SK-N-SH treated with all-trans-retinoic acid at 6 μM for 48 hours (cell line): ENCODE measurements at regions not wholly inside any gene's neighbourhood (a gene's known extent, or its start where the extent isn't known, plus 50 kb on each side); places are given as distances from the start of the nearest gene placed in this dataset.

Experiments
- ATAC-seq: fragments of 200-7000 bp; cut with Tn5 transposase; 3 replicates; pipeline ENCODE4 v1.9.1; 2020; ENCODE audit warnings: mild to moderate bottlenecking, moderate library complexity
- BACH2 ChIP-seq: fragments of 250-450 bp; sonication (Bioruptor Pico); IDR thresholded peaks from 2 replicates; pipeline ENCODE4 v1.9.0; 2021; ENCODE audit warnings: mild to moderate bottlenecking, borderline replicate concordance
- CSDC2 ChIP-seq: fragments of 250-450 bp; sonication (Bioruptor Pico); IDR thresholded peaks from 2 replicates; pipeline ENCODE4 v1.5.0; 2020; ENCODE audit warnings: mild to moderate bottlenecking, moderate library complexity
- ESRRG ChIP-seq: fragments of 250-450 bp; sonication (Bioruptor Pico); IDR thresholded peaks from 2 replicates; pipeline ENCODE4 v1.6.1; 2021; ENCODE audit warnings: mild to moderate bottlenecking
- GLIS3 ChIP-seq: fragments of 250-450 bp; sonication (Bioruptor Pico); IDR thresholded peaks from 2 replicates; pipeline ENCODE4 v1.5.0; 2020; ENCODE audit warnings: mild to moderate bottlenecking, moderate library complexity
- ISL1 ChIP-seq: fragments of 250-450 bp; sonication (Bioruptor Pico); IDR thresholded peaks from 2 replicates; pipeline ENCODE4 v2.1.2; 2022; ENCODE audit warnings: mild to moderate bottlenecking, moderate library complexity
- PPARA ChIP-seq: fragments of 250-450 bp; sonication (Bioruptor Pico); IDR thresholded peaks from 2 replicates; pipeline ENCODE4 v1.5.0; 2020; ENCODE audit warnings: mild to moderate bottlenecking, borderline replicate concordance
- SNAI2 ChIP-seq: fragments of 250-450 bp; sonication (Bioruptor Pico); IDR thresholded peaks from 2 replicates; pipeline ENCODE4 v1.5.0; 2020; ENCODE audit warnings: mild to moderate bottlenecking, moderate library complexity
- TCF4 ChIP-seq: fragments of 250-450 bp; sonication (Bioruptor Pico); IDR thresholded peaks from 2 replicates; pipeline ENCODE4 v1.8.0; 2021; ENCODE audit warnings: mild to moderate bottlenecking, moderate library complexity, borderline replicate concordance
- TOX ChIP-seq: fragments of 250-450 bp; sonication (Bioruptor Pico); IDR thresholded peaks from 2 replicates; pipeline ENCODE4 v1.8.0; 2021; ENCODE audit warnings: mild to moderate bottlenecking, moderate library complexity, borderline replicate concordance
- ZC3H10 ChIP-seq: fragments of 250-450 bp; sonication (Bioruptor Pico); IDR thresholded peaks from 2 replicates; pipeline ENCODE4 v1.5.1; 2021; ENCODE audit warnings: mild to moderate bottlenecking, moderate library complexity
- ZFP3 ChIP-seq: fragments of 250-450 bp; sonication (Bioruptor Pico); IDR thresholded peaks from 2 replicates; pipeline ENCODE4 v1.5.0; 2020; ENCODE audit warnings: mild to moderate bottlenecking, moderate library complexity
- ZFP30 ChIP-seq: fragments of 450-650 bp; formaldehyde crosslinking; IDR thresholded peaks from 2 replicates; pipeline ENCODE4 v1.5.0; 2022; ENCODE audit warnings: mild to moderate bottlenecking, moderate library complexity
- ZNF565 ChIP-seq: fragments of 450-650 bp; formaldehyde crosslinking; conservative IDR thresholded peaks from 2 replicates; pipeline ENCODE4 v1.5.0; 2020; ENCODE audit warnings: low read depth, mild to moderate bottlenecking, moderate library complexity
- ZNF70 ChIP-seq: fragments of 450-650 bp; formaldehyde crosslinking; IDR thresholded peaks from 2 replicates; pipeline ENCODE4 v1.5.0; 2020; ENCODE audit warnings: mild to moderate bottlenecking, moderate library complexity
- ZNF8 ChIP-seq: fragments of 450-650 bp; formaldehyde crosslinking; IDR thresholded peaks from 2 replicates; pipeline ENCODE4 v1.5.0; 2020; ENCODE audit warnings: mild to moderate bottlenecking, moderate library complexity
- TF ChIP-seq, protein P1 (sequence below): fragments of 250-450 bp; sonication (Bioruptor Pico); IDR thresholded peaks from 2 replicates; pipeline ENCODE4 v1.5.1; 2021; ENCODE audit warnings: mild to moderate bottlenecking, moderate library complexity
- TF ChIP-seq, protein P2 (sequence below): fragments of 250-450 bp; sonication (Bioruptor Pico); IDR thresholded peaks from 2 replicates; pipeline ENCODE4 v1.8.0; 2020; ENCODE audit warnings: mild to moderate bottlenecking, moderate library complexity, borderline replicate concordance
- TF ChIP-seq, protein P3 (sequence below): fragments of 250-450 bp; sonication (Bioruptor Pico); IDR thresholded peaks from 2 replicates; pipeline ENCODE4 v1.5.1; 2020; ENCODE audit warnings: low read depth, mild to moderate bottlenecking, moderate library complexity
- TF ChIP-seq, protein P4 (sequence below): fragments of 250-450 bp; sonication (Bioruptor Pico); IDR thresholded peaks from 2 replicates; pipeline ENCODE4 v1.5.0; 2020; ENCODE audit warnings: mild to moderate bottlenecking, moderate library complexity
- TF ChIP-seq, protein P5 (sequence below): fragments of 250-450 bp; sonication (Bioruptor Pico); IDR thresholded peaks from 2 replicates; pipeline ENCODE4 v1.8.0; 2021; ENCODE audit warnings: low read depth, mild to moderate bottlenecking, moderate library complexity, borderline replicate concordance

DNA sequence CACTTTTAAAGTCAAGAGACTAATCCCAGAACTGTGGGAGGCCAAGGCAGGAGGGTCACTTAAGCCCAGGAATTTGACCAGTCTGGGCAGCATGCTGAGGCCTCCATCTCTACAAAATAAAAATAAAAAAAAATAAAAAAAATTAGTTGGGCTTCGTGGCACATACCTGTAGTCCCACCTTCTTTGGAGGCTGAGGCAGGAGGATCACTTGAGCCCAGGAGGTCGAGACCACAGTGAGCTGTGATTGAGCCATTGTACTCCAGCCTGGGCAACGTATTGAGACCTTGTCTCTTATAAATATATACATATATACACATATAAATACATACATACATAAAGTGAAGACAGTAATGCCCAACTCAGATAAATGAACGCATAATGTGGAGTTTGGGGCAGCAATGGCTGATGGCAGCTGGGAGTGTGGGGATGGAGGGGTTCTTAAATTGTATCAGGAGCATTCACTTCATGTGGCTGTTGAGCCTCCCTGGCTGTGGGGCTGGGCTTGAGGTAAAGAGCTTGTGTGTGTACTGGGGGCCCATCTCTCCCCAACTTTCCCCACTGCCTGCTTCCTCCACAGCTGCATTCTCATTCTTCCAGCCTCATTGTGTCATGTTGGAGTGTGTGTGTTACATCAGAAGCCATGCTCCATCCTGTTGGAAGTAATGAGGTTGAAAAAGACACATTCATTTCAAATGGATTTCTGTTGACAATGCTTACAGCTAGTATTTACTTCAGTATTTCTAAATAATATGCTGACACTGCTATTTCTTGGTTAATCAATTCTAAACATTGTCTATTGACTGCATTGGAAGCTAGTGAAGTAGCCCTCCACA is 96.5 kb upstream of the HS6ST1 start:
- no peak for TF ChIP-seq ZNF8 (CRISPR knock-in tag)
- TF ChIP-seq BACH2 (CRISPR knock-in tag) = no peak
- no peak for TF ChIP-seq ZC3H10 (CRISPR knock-in tag)
- no peak for TF ChIP-seq ZFP3 (CRISPR knock-in tag)
- TF ChIP-seq, protein P1, sequence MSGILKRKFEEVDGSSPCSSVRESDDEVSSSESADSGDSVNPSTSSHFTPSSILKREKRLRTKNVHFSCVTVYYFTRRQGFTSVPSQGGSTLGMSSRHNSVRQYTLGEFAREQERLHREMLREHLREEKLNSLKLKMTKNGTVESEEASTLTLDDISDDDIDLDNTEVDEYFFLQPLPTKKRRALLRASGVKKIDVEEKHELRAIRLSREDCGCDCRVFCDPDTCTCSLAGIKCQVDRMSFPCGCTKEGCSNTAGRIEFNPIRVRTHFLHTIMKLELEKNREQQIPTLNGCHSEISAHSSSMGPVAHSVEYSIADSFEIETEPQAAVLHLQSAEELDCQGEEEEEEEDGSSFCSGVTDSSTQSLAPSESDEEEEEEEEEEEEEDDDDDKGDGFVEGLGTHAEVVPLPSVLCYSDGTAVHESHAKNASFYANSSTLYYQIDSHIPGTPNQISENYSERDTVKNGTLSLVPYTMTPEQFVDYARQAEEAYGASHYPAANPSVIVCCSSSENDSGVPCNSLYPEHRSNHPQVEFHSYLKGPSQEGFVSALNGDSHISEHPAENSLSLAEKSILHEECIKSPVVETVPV = no peak
- TF ChIP-seq ZFP30 (CRISPR knock-in tag) = no peak
- no peak for TF ChIP-seq TCF4 (CRISPR knock-in tag)
- TF ChIP-seq ISL1 (CRISPR knock-in tag) = no peak
- no peak for TF ChIP-seq CSDC2 (CRISPR knock-in tag)
- TF ChIP-seq, protein P2, sequence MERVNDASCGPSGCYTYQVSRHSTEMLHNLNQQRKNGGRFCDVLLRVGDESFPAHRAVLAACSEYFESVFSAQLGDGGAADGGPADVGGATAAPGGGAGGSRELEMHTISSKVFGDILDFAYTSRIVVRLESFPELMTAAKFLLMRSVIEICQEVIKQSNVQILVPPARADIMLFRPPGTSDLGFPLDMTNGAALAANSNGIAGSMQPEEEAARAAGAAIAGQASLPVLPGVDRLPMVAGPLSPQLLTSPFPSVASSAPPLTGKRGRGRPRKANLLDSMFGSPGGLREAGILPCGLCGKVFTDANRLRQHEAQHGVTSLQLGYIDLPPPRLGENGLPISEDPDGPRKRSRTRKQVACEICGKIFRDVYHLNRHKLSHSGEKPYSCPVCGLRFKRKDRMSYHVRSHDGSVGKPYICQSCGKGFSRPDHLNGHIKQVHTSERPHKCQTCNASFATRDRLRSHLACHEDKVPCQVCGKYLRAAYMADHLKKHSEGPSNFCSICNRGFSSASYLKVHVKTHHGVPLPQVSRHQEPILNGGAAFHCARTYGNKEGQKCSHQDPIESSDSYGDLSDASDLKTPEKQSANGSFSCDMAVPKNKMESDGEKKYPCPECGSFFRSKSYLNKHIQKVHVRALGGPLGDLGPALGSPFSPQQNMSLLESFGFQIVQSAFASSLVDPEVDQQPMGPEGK (CRISPR knock-in tag) = no peak
- TF ChIP-seq, protein P3, sequence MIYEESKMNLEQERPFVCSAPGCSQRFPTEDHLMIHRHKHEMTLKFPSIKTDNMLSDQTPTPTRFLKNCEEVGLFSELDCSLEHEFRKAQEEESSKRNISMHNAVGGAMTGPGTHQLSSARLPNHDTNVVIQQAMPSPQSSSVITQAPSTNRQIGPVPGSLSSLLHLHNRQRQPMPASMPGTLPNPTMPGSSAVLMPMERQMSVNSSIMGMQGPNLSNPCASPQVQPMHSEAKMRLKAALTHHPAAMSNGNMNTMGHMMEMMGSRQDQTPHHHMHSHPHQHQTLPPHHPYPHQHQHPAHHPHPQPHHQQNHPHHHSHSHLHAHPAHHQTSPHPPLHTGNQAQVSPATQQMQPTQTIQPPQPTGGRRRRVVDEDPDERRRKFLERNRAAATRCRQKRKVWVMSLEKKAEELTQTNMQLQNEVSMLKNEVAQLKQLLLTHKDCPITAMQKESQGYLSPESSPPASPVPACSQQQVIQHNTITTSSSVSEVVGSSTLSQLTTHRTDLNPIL (CRISPR knock-in tag) = no peak
- TF ChIP-seq PPARA (CRISPR knock-in tag) = no peak
- no peak for TF ChIP-seq ZNF70
- TF ChIP-seq SNAI2 (CRISPR knock-in tag) = no peak
- TF ChIP-seq TOX (CRISPR knock-in tag) = no peak
- TF ChIP-seq, protein P4, sequence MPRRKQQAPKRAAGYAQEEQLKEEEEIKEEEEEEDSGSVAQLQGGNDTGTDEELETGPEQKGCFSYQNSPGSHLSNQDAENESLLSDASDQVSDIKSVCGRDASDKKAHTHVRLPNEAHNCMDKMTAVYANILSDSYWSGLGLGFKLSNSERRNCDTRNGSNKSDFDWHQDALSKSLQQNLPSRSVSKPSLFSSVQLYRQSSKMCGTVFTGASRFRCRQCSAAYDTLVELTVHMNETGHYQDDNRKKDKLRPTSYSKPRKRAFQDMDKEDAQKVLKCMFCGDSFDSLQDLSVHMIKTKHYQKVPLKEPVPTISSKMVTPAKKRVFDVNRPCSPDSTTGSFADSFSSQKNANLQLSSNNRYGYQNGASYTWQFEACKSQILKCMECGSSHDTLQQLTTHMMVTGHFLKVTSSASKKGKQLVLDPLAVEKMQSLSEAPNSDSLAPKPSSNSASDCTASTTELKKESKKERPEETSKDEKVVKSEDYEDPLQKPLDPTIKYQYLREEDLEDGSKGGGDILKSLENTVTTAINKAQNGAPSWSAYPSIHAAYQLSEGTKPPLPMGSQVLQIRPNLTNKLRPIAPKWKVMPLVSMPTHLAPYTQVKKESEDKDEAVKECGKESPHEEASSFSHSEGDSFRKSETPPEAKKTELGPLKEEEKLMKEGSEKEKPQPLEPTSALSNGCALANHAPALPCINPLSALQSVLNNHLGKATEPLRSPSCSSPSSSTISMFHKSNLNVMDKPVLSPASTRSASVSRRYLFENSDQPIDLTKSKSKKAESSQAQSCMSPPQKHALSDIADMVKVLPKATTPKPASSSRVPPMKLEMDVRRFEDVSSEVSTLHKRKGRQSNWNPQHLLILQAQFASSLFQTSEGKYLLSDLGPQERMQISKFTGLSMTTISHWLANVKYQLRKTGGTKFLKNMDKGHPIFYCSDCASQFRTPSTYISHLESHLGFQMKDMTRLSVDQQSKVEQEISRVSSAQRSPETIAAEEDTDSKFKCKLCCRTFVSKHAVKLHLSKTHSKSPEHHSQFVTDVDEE (CRISPR knock-in tag) = no peak
- TF ChIP-seq ZNF565 (CRISPR knock-in tag) = no peak
- TF ChIP-seq, protein P5, sequence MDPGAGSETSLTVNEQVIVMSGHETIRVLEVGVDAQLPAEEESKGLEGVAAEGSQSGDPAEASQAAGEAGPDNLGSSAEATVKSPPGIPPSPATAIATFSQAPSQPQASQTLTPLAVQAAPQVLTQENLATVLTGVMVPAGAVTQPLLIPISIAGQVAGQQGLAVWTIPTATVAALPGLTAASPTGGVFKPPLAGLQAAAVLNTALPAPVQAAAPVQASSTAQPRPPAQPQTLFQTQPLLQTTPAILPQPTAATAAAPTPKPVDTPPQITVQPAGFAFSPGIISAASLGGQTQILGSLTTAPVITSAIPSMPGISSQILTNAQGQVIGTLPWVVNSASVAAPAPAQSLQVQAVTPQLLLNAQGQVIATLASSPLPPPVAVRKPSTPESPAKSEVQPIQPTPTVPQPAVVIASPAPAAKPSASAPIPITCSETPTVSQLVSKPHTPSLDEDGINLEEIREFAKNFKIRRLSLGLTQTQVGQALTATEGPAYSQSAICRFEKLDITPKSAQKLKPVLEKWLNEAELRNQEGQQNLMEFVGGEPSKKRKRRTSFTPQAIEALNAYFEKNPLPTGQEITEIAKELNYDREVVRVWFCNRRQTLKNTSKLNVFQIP (CRISPR knock-in tag) = no peak
- no peak for TF ChIP-seq GLIS3
- ATAC-seq = no peak

DNA sequence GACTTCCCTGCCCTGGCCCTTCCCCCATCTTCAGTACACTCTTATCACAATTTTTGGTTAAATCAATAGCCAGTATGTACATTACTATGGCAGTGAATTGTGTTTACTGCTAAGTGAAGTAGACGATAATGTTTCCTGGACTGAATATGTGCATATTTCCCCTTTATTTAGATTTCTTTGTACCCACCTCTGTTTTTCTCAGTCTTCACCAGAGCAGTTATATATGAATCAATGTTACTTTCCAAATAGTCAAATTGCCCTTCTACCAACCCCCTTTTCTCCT is 97.1 kb upstream of the HS6ST1 start:
- TF ChIP-seq CSDC2 (CRISPR knock-in tag) = no peak
- TF ChIP-seq, all 23 proteins: peak for 0
- ATAC-seq = no peak

DNA sequence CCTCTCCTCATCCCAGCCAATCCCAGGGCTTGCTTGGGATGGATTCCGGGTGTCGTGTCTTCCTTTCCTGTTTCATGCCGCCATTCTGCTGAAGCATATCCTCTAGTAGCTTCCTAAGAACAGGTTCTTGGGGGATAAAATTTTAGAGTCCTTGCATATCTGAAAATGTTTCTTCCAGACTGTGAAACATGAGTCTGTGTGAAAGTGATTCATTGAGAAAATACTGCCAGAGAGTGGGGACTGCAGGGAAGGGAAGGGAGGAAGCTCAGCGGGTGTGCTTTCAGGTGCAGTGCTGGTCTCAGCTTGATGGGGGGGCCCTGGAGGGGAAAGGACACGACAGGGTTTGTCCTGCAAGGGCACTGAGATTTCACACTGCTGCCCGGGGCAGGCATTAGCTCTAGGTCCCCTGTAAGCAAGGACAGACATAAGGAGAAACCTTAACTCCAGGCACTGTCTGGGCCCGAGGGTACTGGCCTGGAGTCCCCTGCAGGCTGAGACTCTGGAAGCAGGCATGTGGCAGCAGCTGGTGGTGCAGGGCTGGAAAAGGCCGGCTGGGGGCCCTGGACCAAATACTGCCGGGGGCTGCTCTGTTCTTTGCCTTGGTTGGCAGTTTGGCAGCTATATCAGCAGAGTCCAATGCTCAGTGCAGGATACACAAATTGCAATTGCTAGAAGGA is 97.6 kb upstream of the HS6ST1 start:
- ATAC-seq = no peak
- TF ChIP-seq ESRRG (CRISPR knock-in tag) (no peak), PPARA (CRISPR knock-in tag) (no peak), SNAI2 (CRISPR knock-in tag) (no peak), ZC3H10 (CRISPR knock-in tag) (no peak), ISL1 (CRISPR knock-in tag) (no peak)
- TF ChIP-seq, protein P1 = no peak
- TF ChIP-seq, protein P3 (CRISPR knock-in tag) = no peak
- TF ChIP-seq, protein P4 (CRISPR knock-in tag) = no peak
